Brain microvascular endothelial cell (primary cell): ENCODE measurements at regions not wholly inside any gene's neighbourhood (a gene's known extent, or its start where the extent isn't known, plus 50 kb on each side); places are given as distances from the start of the nearest gene placed in this dataset.

ENCODE experiments used
- DNase-seq: peaks from one replicate; pipeline ENCODE4 v3.0.0-alpha.2; 2020
- H3K27ac ChIP-seq: fragments of 250-450 bp; sonication (Bioruptor Pico); 2 replicates; pipeline ENCODE4 v1.5.1; 2020; ENCODE audit warnings: mild to moderate bottlenecking, moderate library complexity
- H3K27me3 ChIP-seq: fragments of 250-450 bp; sonication (Bioruptor Pico); replicated peaks from 2 replicates; pipeline ENCODE4 v1.5.1; 2020; ENCODE audit warnings: mild to moderate bottlenecking
- H3K36me3 ChIP-seq: fragments of 250-450 bp; sonication (Bioruptor Pico); replicated peaks from 2 replicates; pipeline ENCODE4 v1.5.1; 2020; ENCODE audit warnings: mild to moderate bottlenecking
- H3K4me3 ChIP-seq: 2 replicates; pipeline ENCODE4 v1.5.1; 2011; ENCODE audit warnings: low read depth, mild to moderate bottlenecking, control low read depth, low read length, moderate library complexity
- CTCF ChIP-seq: IDR thresholded peaks from 2 replicates; pipeline ENCODE4 v1.5.1; 2011; ENCODE audit warnings: low read depth, mild to moderate bottlenecking, moderate library complexity, low read length, control low read depth, inconsistent platforms; ENCODE audit errors: missing control alignments
- in situ Hi-C: cut with HindIII; loops from 2 replicates; pipeline ENCODE4 v1.10.0; 2017; ENCODE audit warnings: low sequenced_read_pairs, low pct_ligation_motif_present

GRCh38 chr16:51638339-51639135 lies 487.5 kb upstream of the SALL1 start:
- no peaks in the 10 kb centered on the region for H3K36me3 ChIP-seq
- H3K27me3 ChIP-seq, result no peaks in the 10 kb centered on the region
- no peak overlapping the region for H3K4me3 ChIP-seq
- in situ Hi-C loops, result no loop called here
- no peak for DNase-seq
- no peak overlapping the region for H3K27ac ChIP-seq
- no peak for TF ChIP-seq CTCF

- Histone ChIP-seq H3K27ac (no peak overlapping the region), H3K4me3 (no peak overlapping the region), H3K27me3 (no peaks in the 10 kb centered on the region), H3K36me3 (no peaks in the 10 kb centered on the region)
- no peak for TF ChIP-seq CTCF
- in situ Hi-C loops, result no loop called here
- DNase-seq, result no peak
Observed at GRCh38 chr16:51637770-51638094, 486.7 kb upstream of the SALL1 start.

- in situ Hi-C loops, result no loop called here
- no peaks in the 10 kb centered on the region for H3K36me3 ChIP-seq
- no peak for DNase-seq
- H3K4me3 ChIP-seq, result no peak overlapping the region
- no peaks in the 10 kb centered on the region for H3K27me3 ChIP-seq
- no peak overlapping the region for H3K27ac ChIP-seq
- TF ChIP-seq CTCF, result no peak
Observed at GRCh38 chr16:51636920-51637769, 486.1 kb upstream of the SALL1 start.

GRCh38 chr16:51635181-51635580 lies 484.1 kb upstream of the SALL1 start:
- no peak for TF ChIP-seq CTCF

GRCh38 chr16:51630076-51630475 lies 479.0 kb upstream of the SALL1 start:
- no peaks in the 10 kb centered on the region for H3K27me3 ChIP-seq
- TF ChIP-seq CTCF, result no peak
- in situ Hi-C loops, result no loop called here
- no peaks in the 10 kb centered on the region for H3K36me3 ChIP-seq
- no peak overlapping the region for H3K4me3 ChIP-seq
- H3K27ac ChIP-seq, result no peak overlapping the region
- no peak for DNase-seq

More at GRCh38 chr16:51635181-51635580, 484.1 kb upstream of the SALL1 start:
- Histone ChIP-seq H3K4me3 (no peak overlapping the region), H3K27me3 (no peaks in the 10 kb centered on the region), H3K27ac (no peak overlapping the region), H3K36me3 (no peaks in the 10 kb centered on the region)
- in situ Hi-C loops, result no loop called here
- DNase-seq, result no peak
